B cell (primary cell): ENCODE measurements at regions not wholly inside any gene's neighbourhood (a gene's known extent, or its start where the extent isn't known, plus 50 kb on each side); places are given as distances from the start of the nearest gene placed in this dataset.

ENCODE experiments used
- ATAC-seq: fragments of 200-7000 bp; cut with Tn5 transposase; one replicate; pipeline ENCODE4 v1.10.0; 2021; ENCODE audit warnings: low read depth, mild to moderate bottlenecking, moderate number of reproducible peaks, moderate library complexity
- CTCF ChIA-PET: fragments of 350-600 bp; sonication (Branson Sonifier 250); formaldehyde crosslinking; loops from one replicate; lab custom pipeline; 2021; ENCODE audit warnings: antibody characterized with exemption, inconsistent platforms; lab: Charles Lee
- POLR2A ChIA-PET: fragments of 350-600 bp; sonication (Branson Sonifier 250); formaldehyde crosslinking; loops from one replicate; lab custom pipeline; 2021; ENCODE audit warnings: antibody characterized with exemption; lab: Charles Lee
- DNase-seq: peaks from one replicate; pipeline ENCODE4 v3.0.0; 2013
- H2AFZ ChIP-seq: 2 replicates; pipeline ENCODE4 v1.6.1; 2012; ENCODE audit warnings: mild to moderate bottlenecking, low read depth, low read length; ENCODE audit not compliant: insufficient read depth, poor library complexity, severe bottlenecking
- H3K27ac ChIP-seq, 2 donors: 1 replicate in 1 of 2; 2 replicates in 1 of 2; pipeline ENCODE4 v1.5.1; 2012 to 2013; ENCODE audit warnings: low read length in 2 of 2, mild to moderate bottlenecking in 2 of 2, moderate library complexity in 1 of 2
- H3K27me3 ChIP-seq, 4 experiments: fragments of 200-600 bp in 1 of 4; sonication (generic) in 1 of 4; replicated peaks in 1 of 4; 1 replicate in 2 of 4; 2 replicates in 2 of 4; pipeline versions ENCODE4 v1.6.1 to v1.7.0; 2013 to 2016; ENCODE audit warnings: low read length in 3 of 4, mild to moderate bottlenecking in 2 of 4, mixed read lengths in 1 of 4, moderate library complexity in 1 of 4; ENCODE audit not compliant: insufficient read depth in 4 of 4, control insufficient read depth in 3 of 4; ENCODE audit errors: control extremely low read depth in 1 of 4
- H3K36me3 ChIP-seq, 2 experiments: replicated peaks in 1 of 2; 1 replicate in 1 of 2; 2 replicates in 1 of 2; pipeline versions ENCODE4 v1.6.1 to v1.7.1; 2013; ENCODE audit warnings: low read length in 1 of 2; ENCODE audit not compliant: insufficient read depth in 2 of 2, control insufficient read depth in 1 of 2; ENCODE audit errors: control extremely low read depth in 1 of 2, extremely low read depth in 1 of 2
- H3K4me1 ChIP-seq, 2 donors: fragments of 200-600 bp in 1 of 2; sonication (generic) in 1 of 2; 1 replicate in 1 of 2; 2 replicates in 1 of 2; pipeline versions ENCODE4 v1.5.1 to v1.6.1; 2013 to 2017; ENCODE audit warnings: low read length in 2 of 2; ENCODE audit not compliant: control insufficient read depth in 2 of 2, insufficient read depth in 2 of 2
- H3K4me2 ChIP-seq: replicated peaks from 2 replicates; pipeline ENCODE3; 2012; ENCODE audit warnings: mild to moderate bottlenecking, low read depth, low read length; ENCODE audit not compliant: poor library complexity, severe bottlenecking
- H3K4me3 ChIP-seq, 5 experiments: fragments of 200-600 bp in 1 of 5; sonication (generic) in 1 of 5; 1 replicate in 3 of 5; 2 replicates in 2 of 5; pipeline versions ENCODE4 v1.5.1 to v1.7.0; 2011 to 2016; ENCODE audit warnings: low read length in 4 of 5, mild to moderate bottlenecking in 4 of 5, low read depth in 2 of 5, control low read depth in 1 of 5, moderate library complexity in 1 of 5; ENCODE audit not compliant: insufficient read depth in 1 of 5; ENCODE audit errors: control extremely low read depth in 1 of 5, extremely low read depth in 1 of 5
- H3K79me2 ChIP-seq: fragments of 200-600 bp; sonication (generic); one replicate; pipeline ENCODE4 v1.6.0; 2016; ENCODE audit warnings: low read length; ENCODE audit not compliant: control insufficient read depth, insufficient read depth
- H3K9ac ChIP-seq: fragments of 200-600 bp; sonication (generic); 2 replicates; pipeline ENCODE4 v1.6.1; 2017; ENCODE audit warnings: mild to moderate bottlenecking, low read length, moderate library complexity
- H3K9me3 ChIP-seq, 3 donors: one replicate each; pipeline versions ENCODE4 v1.6.1 to v1.7.1; 2013; ENCODE audit warnings: low read length in 2 of 3; ENCODE audit not compliant: control insufficient read depth in 2 of 3, insufficient read depth in 1 of 3; ENCODE audit errors: control extremely low read depth in 1 of 3
- H4K20me1 ChIP-seq: 2 replicates; pipeline ENCODE4 v1.6.0; 2012; ENCODE audit warnings: mild to moderate bottlenecking, low read length; ENCODE audit not compliant: insufficient read depth, control insufficient read depth, poor library complexity, severe bottlenecking
- H3K27ac Mint-ChIP-seq: one replicate; pipeline ENCODE4 v1.8.0; 2021; ENCODE audit warnings: mixed read lengths
- H3K27me3 Mint-ChIP-seq: one replicate; pipeline ENCODE4 v1.8.0; 2021; ENCODE audit warnings: mixed read lengths
- H3K4me1 Mint-ChIP-seq: one replicate; pipeline ENCODE4 v1.8.0; 2021; ENCODE audit warnings: mixed read lengths
- H3K4me3 Mint-ChIP-seq: one replicate; pipeline ENCODE4 v1.8.0; 2021; ENCODE audit warnings: mixed read lengths
- H3K9me3 Mint-ChIP-seq: one replicate; pipeline ENCODE4 v1.8.0; 2022; ENCODE audit warnings: mixed read lengths; ENCODE audit not compliant: insufficient read depth
- EZH2 ChIP-seq: IDR thresholded peaks from 2 replicates; pipeline ENCODE4 v1.6.1; 2012; ENCODE audit warnings: borderline replicate concordance, low read depth, mild to moderate bottlenecking, moderate library complexity, low read length; ENCODE audit not compliant: insufficient read depth, poor library complexity, severe bottlenecking
- WGBS: methylation state at CpG from one replicate; pipeline ENCODE4 v1.1.5; 2013; ENCODE audit warnings: missing lambda C conversion rate; ENCODE audit not compliant: insufficient coverage; 5-methylcytosine and 5-hydroxymethylcytosine counted together
- intact Hi-C: fragments of 100-400 bp; cut with micrococcal nuclease; formaldehyde crosslinking; loops from one replicate; pipeline ENCODE4 v1.10.0; 2022
- TF ChIP-seq, protein P1 (sequence below): fragments of 200-600 bp; IDR thresholded peaks from one replicate; pipeline ENCODE4 v1.8.0; 2022; ENCODE audit warnings: antibody characterized with exemption, mild to moderate bottlenecking

DNA sequence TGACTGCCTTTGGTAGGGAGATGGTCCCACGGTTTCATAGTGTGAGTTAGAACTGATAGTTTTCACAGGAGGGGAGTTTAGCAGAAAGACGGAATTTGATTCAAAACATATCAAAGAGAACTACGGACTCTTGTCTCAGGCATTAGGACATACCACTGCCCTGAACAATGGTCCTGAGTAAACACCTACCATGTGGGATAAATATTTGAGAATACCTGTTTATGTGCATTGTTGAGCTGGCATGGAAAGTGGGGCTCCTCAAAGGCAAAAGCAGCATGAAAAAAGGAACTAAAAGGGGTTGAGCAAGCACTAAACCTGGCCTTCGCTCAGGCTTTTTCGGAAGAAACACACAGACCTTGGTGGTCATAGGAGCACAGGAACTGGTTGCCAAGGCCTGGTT is 144.4 kb downstream of the ZNF621 start:
- Histone ChIP-seq H3K27me3 (no peaks in the 10 kb centered on the region), H3K9me3 (peaks cover 0 to 4% (median 1%) of the 10 kb centered on the region in 3 donors), H3K27ac (no peak overlapping the region), H3K4me3 (no peak overlapping the region), H3K36me3 (no peaks in the 10 kb centered on the region), H3K4me1 (peaks cover 2 to 9% of the 10 kb centered on the region in 2 donors), H3K79me2 (no peaks in the 10 kb centered on the region), H4K20me1 (no peaks in the 10 kb centered on the region), H3K9ac (no peak overlapping the region), H2AFZ (no peak overlapping the region), H3K4me2 (no peak overlapping the region)
- Mint-ChIP-seq H3K27me3 (no peaks in the 10 kb centered on the region), H3K4me1 (peaks cover 13% of the 10 kb centered on the region), H3K9me3 (no peaks in the 10 kb centered on the region), H3K27ac (no peak overlapping the region), H3K4me3 (no peak overlapping the region)
- POLR2A ChIA-PET: no interaction called here
- ATAC-seq (no peak), DNase-seq (no peak)
- TF ChIP-seq, protein P1, sequence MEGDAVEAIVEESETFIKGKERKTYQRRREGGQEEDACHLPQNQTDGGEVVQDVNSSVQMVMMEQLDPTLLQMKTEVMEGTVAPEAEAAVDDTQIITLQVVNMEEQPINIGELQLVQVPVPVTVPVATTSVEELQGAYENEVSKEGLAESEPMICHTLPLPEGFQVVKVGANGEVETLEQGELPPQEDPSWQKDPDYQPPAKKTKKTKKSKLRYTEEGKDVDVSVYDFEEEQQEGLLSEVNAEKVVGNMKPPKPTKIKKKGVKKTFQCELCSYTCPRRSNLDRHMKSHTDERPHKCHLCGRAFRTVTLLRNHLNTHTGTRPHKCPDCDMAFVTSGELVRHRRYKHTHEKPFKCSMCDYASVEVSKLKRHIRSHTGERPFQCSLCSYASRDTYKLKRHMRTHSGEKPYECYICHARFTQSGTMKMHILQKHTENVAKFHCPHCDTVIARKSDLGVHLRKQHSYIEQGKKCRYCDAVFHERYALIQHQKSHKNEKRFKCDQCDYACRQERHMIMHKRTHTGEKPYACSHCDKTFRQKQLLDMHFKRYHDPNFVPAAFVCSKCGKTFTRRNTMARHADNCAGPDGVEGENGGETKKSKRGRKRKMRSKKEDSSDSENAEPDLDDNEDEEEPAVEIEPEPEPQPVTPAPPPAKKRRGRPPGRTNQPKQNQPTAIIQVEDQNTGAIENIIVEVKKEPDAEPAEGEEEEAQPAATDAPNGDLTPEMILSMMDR: no peak
- TF ChIP-seq EZH2: no peak
- CTCF ChIA-PET: no interaction called here
- 93% methylated on average over 3 of the region's 5 CpGs for WGBS
- intact Hi-C loops: no loop called here

DNA sequence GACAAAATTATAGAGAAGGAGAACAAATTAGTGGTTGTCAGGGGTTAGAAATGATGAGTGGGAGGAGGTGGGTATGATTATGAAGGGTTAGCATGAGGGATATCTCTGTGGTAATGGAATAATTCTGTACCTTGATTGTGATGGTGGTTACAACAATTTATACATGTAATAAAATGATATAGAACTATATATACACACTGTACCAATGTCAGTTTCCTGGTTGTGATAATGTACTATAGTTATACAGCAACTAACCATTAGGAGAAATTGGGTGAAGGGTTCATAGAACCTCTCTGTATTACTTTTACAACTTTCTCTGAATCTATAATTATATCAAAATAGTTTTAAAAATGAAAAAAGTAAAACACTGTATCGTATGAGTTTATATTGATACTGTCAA is 148.1 kb downstream of the ZNF621 start:
- DNase-seq: no peak
- POLR2A ChIA-PET: no interaction called here
- Histone ChIP-seq H3K9ac (no peak overlapping the region), H2AFZ (no peak overlapping the region), H4K20me1 (no peaks in the 10 kb centered on the region), H3K4me1 (peaks cover 2 to 9% of the 10 kb centered on the region in 2 donors), H3K27ac (no peak overlapping the region), H3K4me2 (no peak overlapping the region), H3K79me2 (no peaks in the 10 kb centered on the region), H3K4me3 (no peak overlapping the region), H3K9me3 (peaks cover 0 to 8% (median 3%) of the 10 kb centered on the region in 3 donors), H3K36me3 (no peaks in the 10 kb centered on the region), H3K27me3 (no peaks in the 10 kb centered on the region)
- CTCF ChIA-PET: interaction anchor here (1.2 kb wide), 1 partner anchor 90 kb away, joined by 4 read pairs; no protein-coding TSS in a partner anchor
- H3K27ac Mint-ChIP-seq: no peak overlapping the region
- intact Hi-C loops: loop anchor here (1.0 to 5.0 kb wide), 2 partner anchors 46 to 89 kb away; no protein-coding TSS in a partner anchor
- H3K27me3 Mint-ChIP-seq: no peaks in the 10 kb centered on the region
- H3K4me1 Mint-ChIP-seq: peaks cover 14% of the 10 kb centered on the region
- ATAC-seq: no peak
- no peaks in the 10 kb centered on the region for H3K9me3 Mint-ChIP-seq
- no CpG with 5 or more reads among the region's 1 CpG for WGBS
- no peak overlapping the region for H3K4me3 Mint-ChIP-seq
- TF ChIP-seq, protein P1: no peak
- TF ChIP-seq EZH2: no peak
